ENCODE measurements at regions not wholly inside any gene's neighbourhood (a gene's known extent, or its start where the extent isn't known, plus 50 kb on each side); places are given as distances from the start of the nearest gene placed in this dataset.
"Not testable (repeated sequence)": the region's sequence is repeated elsewhere in the genome, so short reads cannot be mapped to it uniquely, and the experiment has no call there.

DNA sequence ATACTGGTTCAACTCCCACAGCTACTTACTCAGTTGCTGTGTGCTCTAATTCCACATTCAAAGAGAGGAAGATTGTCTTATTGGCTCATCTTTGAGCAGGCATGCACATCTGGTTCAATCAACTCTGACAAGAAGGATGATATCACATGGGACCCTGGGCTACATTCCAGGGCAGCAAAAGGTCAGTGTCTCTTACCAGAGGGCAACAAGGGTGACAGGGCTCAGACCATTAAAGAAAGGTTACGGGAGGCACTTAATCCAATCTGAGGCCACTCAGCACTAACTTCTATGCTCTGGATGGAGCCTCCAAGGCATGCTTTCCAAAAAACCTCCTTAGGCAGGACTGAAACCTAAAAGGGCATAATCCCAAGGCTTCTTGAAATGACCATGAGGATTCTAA is 549.4 kb upstream of the API5 start:
- DNase-seq, result no peak
- intact Hi-C loops (cut with micrococcal nuclease), result loop anchor here (10.0 kb wide), 2 partner anchors 262 to 372 kb away; no protein-coding TSS in a partner anchor
- ATAC-seq, result no peak

DNA sequence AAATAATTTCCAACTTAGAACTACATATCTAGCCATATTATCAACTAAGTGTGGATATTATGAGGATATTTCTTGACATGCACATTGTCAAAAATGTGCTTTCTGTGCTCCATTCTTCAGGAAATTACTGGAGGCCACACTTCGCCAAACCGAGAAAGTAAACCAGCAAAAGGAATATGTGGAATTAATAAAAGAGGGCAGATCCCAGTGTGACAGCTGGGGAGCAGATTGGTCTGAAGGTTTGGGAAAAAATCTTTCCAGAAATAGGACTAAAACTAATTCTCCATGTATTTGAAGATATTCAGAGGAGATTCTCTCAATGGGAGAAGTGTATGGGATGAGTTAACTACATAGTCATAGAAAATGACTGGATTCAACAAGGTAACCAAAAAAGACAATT is 546.9 kb upstream of the API5 start:
- DNase-seq (no peak), ATAC-seq (no peak)
- intact Hi-C loops (cut with micrococcal nuclease), result loop anchor here (10.0 kb wide), 2 partner anchors 260 to 370 kb away; no protein-coding TSS in a partner anchor

DNA sequence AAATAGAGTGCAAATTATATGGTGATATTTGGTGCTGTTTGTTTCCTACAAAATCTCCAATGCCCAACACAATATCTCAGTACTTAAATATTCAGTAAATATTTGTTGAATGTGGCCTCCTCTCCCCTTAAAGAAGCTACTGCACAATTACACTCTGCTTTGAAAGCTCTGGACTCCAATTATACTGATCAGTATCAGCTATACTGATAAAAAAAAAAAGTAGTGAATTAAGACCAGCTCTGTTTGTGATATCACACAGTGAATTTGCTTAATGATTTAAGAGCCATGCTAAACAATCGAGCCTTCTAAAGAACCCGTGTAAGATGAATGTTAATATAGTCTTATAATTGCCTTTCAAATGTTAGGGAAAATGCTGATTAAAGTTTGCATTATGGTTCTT is 543.2 kb upstream of the API5 start:
- ATAC-seq (no peak), DNase-seq (no peak)
- intact Hi-C loops (cut with micrococcal nuclease), result loop anchor here (10.0 kb wide), 2 partner anchors 256 to 366 kb away; no protein-coding TSS in a partner anchor

DNA sequence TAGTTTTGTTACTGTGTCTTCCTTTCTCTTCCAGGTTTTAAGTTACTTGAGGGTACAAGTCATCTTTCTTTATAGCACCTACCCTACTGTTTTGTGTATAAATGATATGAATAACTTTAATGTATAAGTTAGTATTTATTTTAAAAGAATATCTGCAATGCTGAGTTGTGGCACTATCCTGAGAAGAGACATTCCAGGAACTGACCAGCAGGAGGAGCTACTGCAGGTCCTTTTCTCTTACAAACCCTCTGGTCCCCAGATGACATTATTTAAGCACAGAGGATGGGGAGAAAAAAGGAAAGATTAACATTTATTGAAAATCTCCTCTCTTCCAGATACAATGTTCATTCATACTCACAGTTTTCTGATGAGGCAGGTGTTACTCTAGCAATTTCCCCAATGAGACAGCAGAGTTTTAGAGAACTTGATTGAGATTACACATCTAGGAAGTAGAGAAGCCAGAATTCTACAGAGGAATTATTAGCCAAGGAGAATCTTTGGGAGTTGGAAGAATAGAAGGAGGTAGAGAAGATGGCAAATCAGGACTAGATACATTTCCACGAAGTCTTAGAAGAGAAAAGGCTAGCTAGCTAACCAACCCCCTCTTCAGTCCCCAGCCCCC is 541.2 kb upstream of the API5 start:
- DNase-seq (no peak), ATAC-seq (no peak)
- intact Hi-C loops (cut with micrococcal nuclease), result loop anchor here (5.0 kb wide), 1 partner anchor 512 kb away; no protein-coding TSS in a partner anchor

DNA sequence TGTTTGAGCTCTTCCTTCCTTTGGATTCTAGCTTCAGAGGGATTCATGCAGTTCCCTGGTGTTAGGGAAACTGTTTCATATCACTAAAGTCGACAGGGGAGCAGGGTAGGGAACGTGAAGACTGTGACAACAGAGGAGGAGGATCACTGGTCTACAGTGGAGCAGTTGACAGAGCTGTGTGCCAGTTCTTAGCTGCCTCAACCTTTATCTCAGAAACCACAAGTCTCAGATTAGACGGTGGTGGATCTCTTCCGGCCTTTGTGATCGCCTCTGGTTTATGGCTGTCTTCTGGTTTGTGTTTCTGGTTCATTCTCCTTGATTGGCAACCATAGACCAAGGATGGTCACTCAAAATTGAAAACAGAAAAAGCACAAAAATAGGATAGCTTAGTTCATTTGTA is 538.9 kb upstream of the API5 start:
- ATAC-seq (no peak), DNase-seq (no peak)
- intact Hi-C loops (cut with micrococcal nuclease), result loop anchor here (5.0 kb wide), 1 partner anchor 509 kb away; no protein-coding TSS in a partner anchor

DNA sequence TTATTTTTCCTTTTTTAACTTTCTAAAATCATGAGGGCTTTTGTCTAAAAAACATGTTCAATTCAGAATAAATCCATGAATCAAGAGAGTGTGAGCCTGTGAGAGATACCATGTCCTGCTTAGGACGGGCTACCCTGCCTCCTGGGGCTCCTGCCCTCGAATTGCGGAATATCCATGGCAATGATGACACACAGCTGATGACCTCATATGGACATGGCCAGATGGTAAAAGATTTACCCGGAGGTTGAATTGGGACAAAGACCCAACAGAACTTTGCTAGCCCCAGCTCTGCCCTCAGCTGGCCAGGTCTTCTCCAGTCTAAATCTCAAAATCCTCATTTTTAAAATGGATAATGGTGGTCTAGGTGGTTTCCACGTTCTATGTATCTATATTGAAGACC is 538.1 kb upstream of the API5 start:
- ATAC-seq, result no peak
- intact Hi-C loops (cut with micrococcal nuclease), result loop anchor here (5.0 kb wide), 1 partner anchor 509 kb away; no protein-coding TSS in a partner anchor
- no peak for DNase-seq

DNA sequence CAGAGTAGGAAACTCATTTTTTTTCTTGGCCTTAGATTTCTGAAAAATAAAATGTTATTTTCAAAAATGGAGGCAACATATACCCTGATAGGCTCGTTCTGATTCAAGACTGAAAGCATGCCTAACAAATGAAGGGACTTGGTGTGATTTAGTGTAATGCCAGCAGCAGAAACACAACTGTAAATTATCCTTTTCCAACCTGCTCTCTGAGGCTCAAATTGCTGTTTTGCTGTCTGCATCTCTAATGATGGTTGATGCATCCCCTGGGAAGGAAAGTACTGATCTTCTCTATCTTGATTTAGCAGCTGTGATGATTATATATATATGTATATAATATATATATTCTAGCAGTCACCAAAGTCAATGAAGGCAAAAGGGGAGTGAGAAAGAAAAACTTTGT is 537.2 kb upstream of the API5 start:
- intact Hi-C loops (cut with micrococcal nuclease), result loop anchor here (5.0 kb wide), 1 partner anchor 508 kb away; no protein-coding TSS in a partner anchor
- no peak for ATAC-seq
- no peak for DNase-seq

DNA sequence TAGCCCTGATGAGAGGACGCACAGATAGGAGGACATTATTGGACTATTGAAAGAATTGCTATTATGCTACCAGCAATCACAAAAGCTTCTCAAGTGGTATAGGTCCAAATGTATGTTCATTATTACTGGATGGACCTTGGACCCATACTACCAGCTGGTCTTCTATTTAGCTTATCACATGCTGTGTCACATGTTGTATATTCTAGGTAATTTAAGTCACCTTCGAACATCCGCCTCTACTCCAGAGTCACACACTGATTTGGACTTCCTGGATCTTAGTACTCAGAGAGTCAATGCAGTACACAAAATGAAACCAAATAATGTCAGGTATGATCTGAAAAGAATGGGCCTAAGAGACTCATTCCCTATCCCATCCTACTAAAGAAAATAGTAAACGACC is 534.0 kb upstream of the API5 start:
- DNase-seq, result no peak
- intact Hi-C loops (cut with micrococcal nuclease), result no loop called here
- no peak for ATAC-seq

DNA sequence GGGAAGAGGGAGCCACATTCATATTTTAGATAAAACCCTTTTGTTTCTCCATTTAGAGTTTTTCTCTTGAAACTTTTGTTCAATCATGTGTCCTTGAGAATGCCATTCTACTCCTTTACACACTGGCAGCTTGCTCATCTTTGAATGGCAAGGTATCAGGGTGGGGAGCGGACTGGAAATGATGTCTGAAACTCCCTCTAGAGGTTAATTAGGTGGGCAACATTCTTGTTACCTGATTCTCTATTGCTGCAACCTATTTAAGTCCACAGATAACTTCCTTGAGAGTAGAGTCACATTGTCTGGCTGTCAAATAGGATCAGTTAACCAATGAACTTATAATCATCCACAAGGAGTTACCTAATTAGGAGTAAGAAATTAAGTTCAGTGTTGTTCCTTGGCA is 533.6 kb upstream of the API5 start:
- no peak for DNase-seq
- intact Hi-C loops (cut with micrococcal nuclease), result no loop called here
- ATAC-seq, result no peak

DNA sequence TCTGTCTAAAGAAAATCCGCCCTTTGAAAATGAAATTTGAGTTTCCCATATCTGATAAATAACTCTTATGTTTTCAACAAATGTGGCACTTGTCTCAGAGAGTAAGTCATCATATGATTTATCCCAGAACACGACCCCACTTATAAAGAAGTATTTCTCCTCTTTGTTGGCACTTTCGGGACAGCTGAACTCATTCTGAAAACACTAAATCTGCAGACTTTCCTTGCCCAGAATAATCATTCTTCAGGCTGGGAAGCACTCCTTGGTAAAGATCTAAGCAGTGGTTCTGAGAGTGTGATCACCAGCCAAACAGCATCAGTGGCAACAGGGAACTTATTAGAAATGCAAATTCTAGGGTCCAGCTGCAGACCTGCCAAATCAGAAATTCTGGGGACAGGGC is 532.2 kb upstream of the API5 start:
- ATAC-seq (no peak), DNase-seq (no peak)
- intact Hi-C loops (cut with micrococcal nuclease), result no loop called here

DNA sequence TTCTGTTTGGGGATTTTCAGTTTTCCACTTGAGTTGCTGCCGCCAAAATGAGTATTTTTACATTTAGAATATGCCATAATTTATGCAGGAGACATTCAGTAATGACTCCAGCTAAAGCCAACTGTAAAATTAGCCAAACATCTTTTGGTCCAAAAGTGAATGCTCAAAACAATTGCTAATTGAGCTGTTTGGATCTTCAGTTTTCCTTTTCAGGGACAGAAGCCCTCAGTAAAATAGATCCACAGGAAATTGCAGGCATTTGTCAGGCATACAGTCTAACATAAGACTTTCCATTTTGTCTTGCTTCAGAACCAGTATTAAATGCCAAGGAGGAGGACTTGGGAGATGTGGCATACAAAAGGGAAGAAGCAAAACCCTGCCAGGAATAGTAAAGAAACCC is 524.8 kb upstream of the API5 start:
- ATAC-seq (no peak), DNase-seq (no peak)
- intact Hi-C loops (cut with micrococcal nuclease), result no loop called here

DNA sequence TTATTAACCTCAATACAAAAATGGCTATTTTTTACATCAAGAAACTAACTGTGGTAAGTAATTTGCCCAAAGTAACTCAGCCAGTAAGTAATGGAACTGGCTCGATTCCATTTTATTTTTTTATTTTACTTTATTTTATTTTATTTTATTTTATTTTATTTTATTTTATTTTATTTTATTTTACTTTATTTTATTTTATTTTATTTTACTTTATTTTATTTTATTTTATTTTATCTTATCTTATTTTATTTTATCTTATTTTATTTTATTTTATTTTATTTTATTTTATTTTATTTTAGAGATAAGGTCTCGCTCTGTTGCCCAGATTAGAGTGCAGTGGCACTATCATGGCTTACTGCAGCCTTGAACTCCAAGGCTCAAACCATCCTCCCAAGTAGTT is 516.3 kb upstream of the API5 start:
- ATAC-seq; intact Hi-C loops (cut with micrococcal nuclease); DNase-seq: not testable (repeated sequence)

DNA sequence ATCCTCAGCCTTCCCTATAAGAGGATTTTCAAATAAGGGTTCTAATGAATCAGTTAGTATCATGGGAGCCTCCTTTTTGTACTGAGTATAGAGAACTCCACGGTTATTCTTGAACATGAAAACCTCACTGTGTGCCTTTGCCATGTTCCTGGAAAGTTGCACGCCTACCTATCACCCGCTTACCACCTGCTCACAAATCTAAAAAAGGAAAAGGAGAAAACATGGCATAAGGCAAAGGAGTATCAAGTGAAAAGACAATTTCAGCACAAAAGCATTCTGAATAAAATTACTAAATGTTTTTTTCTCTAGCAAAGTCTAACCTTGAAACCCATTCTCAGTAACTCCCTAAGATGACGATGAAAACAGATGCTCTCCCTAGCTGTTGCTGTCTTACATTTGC is 511.8 kb upstream of the API5 start:
- ATAC-seq (no peak), DNase-seq (no peak)
- intact Hi-C loops (cut with micrococcal nuclease), result no loop called here

DNA sequence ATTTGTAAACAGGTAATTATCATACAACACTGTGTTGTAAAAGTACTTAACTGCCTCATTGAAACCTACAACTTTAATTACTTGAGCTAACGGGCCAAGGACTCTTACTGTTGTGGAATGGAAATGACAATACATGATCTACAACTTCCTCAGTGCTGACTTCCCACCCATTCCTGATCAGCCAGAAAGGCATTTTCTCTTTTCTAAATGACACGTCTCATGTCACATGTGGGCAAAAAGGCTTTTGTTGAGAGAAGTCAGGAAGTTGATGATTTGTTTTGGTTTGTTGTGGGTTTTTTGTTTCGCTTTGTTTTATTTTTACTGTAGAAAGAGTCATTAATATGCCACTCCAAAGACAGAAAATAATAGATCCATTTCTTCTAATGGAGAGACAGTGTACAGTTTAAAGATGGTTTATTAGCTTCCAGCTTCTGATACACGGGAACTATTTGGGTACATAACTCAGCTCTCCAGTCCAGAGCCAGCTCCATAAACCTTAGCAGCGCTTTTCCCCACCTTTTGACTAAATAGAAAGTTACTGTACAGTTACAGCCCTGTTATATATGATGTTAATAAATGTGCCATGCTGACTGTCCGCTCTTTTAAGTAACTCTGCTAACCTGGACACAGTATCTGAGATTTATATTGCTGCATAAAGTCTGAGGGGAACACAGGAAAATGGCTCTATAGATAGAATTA is 509.4 kb upstream of the API5 start:
- intact Hi-C loops (cut with micrococcal nuclease), result no loop called here
- DNase-seq (no peak), ATAC-seq (no peak)

DNA sequence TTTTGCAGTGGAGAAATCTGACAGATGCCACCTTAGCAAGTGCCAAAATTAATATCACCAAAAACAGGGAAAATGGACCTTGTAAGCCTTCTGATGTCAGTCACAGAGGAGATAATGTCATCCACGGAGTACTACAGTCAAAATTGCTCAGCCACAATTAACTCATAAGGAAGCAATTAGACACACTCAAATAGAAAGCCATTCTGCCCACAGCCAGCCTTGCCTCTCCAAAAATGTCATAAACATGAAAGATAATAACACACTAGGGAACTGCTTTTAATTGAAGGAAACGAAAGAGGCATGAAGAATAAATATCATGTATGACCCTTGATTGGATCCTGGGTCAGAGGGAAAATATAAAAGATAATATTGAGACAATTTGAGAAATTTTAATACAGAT is 505.6 kb upstream of the API5 start:
- ATAC-seq (no peak), DNase-seq (no peak)
- intact Hi-C loops (cut with micrococcal nuclease), result no loop called here

DNA sequence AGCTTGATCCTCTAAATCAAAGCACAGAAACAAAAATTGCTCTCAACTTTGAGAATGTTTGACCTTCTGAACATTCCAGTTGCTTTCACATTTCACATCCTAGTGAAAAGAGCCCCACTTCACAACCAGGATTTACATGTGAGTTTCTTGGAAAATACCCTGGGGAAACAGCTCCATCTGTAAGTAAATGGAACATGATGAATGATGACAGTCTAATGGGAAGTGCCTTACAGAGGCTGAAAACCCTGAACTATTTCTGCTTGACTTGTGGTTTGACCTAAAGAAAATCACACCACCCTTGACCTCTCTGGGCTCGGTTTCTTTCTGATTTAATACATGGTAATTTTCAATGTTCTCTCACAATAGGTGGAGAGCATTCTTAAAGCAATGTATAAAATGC is 499.4 kb upstream of the API5 start:
- ATAC-seq, result no peak
- intact Hi-C loops (cut with micrococcal nuclease), result no loop called here
- no peak for DNase-seq

DNA sequence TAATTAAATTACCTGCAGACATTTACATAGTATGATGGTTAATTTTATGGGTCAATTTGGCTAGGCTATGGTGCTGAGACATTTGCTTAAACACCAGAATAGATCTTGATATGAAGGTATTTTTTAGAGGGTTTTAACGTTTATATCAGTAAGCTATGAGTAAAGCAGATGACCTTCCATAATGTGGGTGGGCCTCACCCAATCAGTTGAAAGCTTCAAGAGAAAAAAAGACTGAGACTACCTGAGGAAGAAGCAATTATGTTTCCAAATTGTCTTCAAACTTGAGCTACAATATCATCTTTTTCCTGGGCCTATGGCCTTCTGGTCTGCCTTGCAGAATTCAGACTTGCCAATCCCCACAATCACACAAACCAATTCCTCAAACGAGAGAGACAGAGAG is 498.8 kb upstream of the API5 start:
- intact Hi-C loops (cut with micrococcal nuclease), result no loop called here
- ATAC-seq, result no peak
- DNase-seq, result no peak

DNA sequence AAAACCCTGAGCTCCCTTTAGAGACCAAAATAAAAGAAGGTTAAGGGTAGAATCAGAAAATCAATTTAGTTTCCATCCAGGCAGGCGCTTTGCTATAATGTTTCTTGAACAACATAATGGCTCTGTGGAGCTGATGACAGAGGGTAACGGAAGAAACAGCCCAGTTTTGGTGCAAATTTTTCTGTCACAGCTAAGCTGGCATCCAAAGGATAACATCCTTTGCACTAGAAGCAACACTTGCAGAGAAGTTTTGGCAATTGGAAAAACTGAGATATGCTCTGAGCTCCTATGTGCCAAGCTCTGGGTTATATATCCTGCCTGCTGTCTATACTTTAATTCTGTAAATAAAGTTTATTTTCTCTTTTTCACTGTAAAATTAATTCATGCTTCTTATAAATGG is 495.3 kb upstream of the API5 start:
- DNase-seq (no peak), ATAC-seq (no peak)

DNA sequence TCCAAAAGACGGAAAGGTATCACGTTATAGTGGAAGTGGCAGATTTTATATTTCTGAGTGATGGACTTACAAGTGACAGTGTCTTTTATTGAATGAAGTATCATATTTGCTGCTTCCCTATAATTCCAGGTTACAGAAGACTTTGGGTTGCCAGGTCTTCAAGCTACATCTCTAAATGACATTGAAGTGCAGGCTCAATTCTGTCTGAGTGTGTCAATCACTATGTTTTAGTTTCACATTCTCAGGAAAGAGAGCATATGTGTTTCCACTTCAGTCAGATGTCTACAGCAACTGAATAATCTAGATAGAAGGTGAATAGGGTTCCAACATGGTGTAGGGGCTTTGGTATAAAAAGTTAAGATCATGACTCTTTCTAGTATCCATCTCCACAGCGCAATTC is 492.7 kb upstream of the API5 start:
- intact Hi-C loops (cut with micrococcal nuclease), result no loop called here
- DNase-seq, result no peak
- no peak for ATAC-seq

More for the DNA sequence above, 495.3 kb upstream of the API5 start:
- intact Hi-C loops (cut with micrococcal nuclease), result no loop called here

DNA sequence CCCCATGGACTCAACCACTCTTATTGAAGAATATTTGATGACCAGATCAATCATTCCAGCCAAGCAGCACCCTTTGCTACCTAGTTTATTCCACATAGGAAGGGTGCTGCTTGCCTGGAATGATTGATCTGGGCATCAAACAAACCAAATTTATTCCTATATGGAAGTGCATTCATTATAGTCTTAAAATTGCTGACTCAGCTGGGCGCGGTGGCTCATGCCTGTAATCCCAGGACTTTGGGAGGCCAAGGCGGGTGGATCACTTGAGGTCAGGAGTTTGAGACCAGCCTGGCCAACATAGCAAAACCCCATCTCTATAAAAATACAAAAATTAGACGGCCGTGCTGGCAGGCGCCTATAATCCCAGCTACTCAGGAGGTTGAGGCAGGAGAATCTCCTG is 489.6 kb upstream of the API5 start:
- ATAC-seq; DNase-seq; intact Hi-C loops (cut with micrococcal nuclease): not testable (repeated sequence)

DNA sequence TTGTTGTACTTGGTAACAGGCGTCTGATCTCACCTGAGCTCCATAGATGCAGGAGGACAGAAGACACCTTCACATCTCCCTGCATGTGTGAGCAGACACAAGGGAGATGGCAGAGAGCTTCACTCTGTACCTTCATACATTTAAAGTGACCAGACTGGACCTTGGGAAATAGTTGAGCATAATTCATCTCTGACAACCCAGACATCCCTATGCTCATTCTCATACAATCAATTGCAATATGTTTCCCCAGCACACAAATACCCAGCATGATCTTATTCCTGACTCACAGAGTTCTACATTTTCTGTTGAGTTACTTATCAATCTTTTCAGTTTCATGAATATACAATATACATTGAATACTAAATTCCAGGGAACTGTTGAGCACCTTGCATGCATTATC is 488.2 kb upstream of the API5 start:
- DNase-seq (no peak), ATAC-seq (no peak)
- intact Hi-C loops (cut with micrococcal nuclease), result no loop called here

All from left ventricle myocardium superior (tissue), 1 donor.